Mucosa of stomach (tissue), 1 donor: ENCODE measurements at regions not wholly inside any gene's neighbourhood (a gene's known extent, or its start where the extent isn't known, plus 50 kb on each side); places are given as distances from the start of the nearest gene placed in this dataset.

Source experiments
- H3K27me3 ChIP-seq: one replicate; pipeline ENCODE4 v1.7.0; 2013; ENCODE audit warnings: mild to moderate bottlenecking, low read length; ENCODE audit not compliant: control insufficient read depth, insufficient read depth
- H3K36me3 ChIP-seq: one replicate; pipeline ENCODE4 v1.7.0; 2013; ENCODE audit warnings: low read length; ENCODE audit not compliant: control insufficient read depth, insufficient read depth
- H3K4me1 ChIP-seq: one replicate; pipeline ENCODE4 v1.7.0; 2013; ENCODE audit warnings: mild to moderate bottlenecking, low read length; ENCODE audit not compliant: control insufficient read depth, insufficient read depth
- H3K4me3 ChIP-seq: one replicate; pipeline ENCODE4 v1.7.0; 2013; ENCODE audit warnings: low read length
- H3K9ac ChIP-seq: one replicate; pipeline ENCODE4 v1.7.0; 2013; ENCODE audit warnings: mild to moderate bottlenecking, low read length, moderate library complexity
- H3K9me3 ChIP-seq: one replicate; pipeline ENCODE4 v1.7.0; 2013; ENCODE audit warnings: mild to moderate bottlenecking, low read length, moderate library complexity; ENCODE audit not compliant: control insufficient read depth
- donor health status: Pancreatic carcinoma.

GRCh38 chr6:148086386-148086785 lies 256.3 kb upstream of the SASH1 start:
- Histone ChIP-seq H3K27me3 (no peaks in the 10 kb centered on the region), H3K9me3 (peaks cover 4% of the 10 kb centered on the region), H3K9ac (no peak overlapping the region), H3K4me3 (no peak overlapping the region), H3K36me3 (no peaks in the 10 kb centered on the region), H3K4me1 (no peaks in the 10 kb centered on the region)

GRCh38 chr6:148086843-148087242 lies 255.8 kb upstream of the SASH1 start:
- peaks cover 4% of the 10 kb centered on the region for H3K9me3 ChIP-seq
- no peak overlapping the region for H3K9ac ChIP-seq
- no peaks in the 10 kb centered on the region for H3K4me1 ChIP-seq
- H3K27me3 ChIP-seq, result no peaks in the 10 kb centered on the region
- no peaks in the 10 kb centered on the region for H3K36me3 ChIP-seq
- H3K4me3 ChIP-seq, result no peak overlapping the region

GRCh38 chr6:148087659-148088058 lies 255.0 kb upstream of the SASH1 start:
- no peaks in the 10 kb centered on the region for H3K27me3 ChIP-seq
- H3K9ac ChIP-seq, result no peak overlapping the region
- no peak overlapping the region for H3K4me3 ChIP-seq
- H3K4me1 ChIP-seq, result no peaks in the 10 kb centered on the region
- peaks cover 4% of the 10 kb centered on the region for H3K9me3 ChIP-seq
- no peaks in the 10 kb centered on the region for H3K36me3 ChIP-seq

- no peak overlapping the region for H3K4me3 ChIP-seq
- no peak overlapping the region for H3K9ac ChIP-seq
- no peaks in the 10 kb centered on the region for H3K4me1 ChIP-seq
- H3K27me3 ChIP-seq, result no peaks in the 10 kb centered on the region
- H3K36me3 ChIP-seq, result no peaks in the 10 kb centered on the region
- H3K9me3 ChIP-seq, result peaks cover 4% of the 10 kb centered on the region
These were observed 252.3 kb upstream of the SASH1 start for GRCh38 chr6:148090326-148090725.

- H3K4me1 ChIP-seq, result no peaks in the 10 kb centered on the region
- H3K36me3 ChIP-seq, result no peaks in the 10 kb centered on the region
- H3K27me3 ChIP-seq, result no peaks in the 10 kb centered on the region
- H3K9ac ChIP-seq, result no peak overlapping the region
- peaks cover 4% of the 10 kb centered on the region for H3K9me3 ChIP-seq
- H3K4me3 ChIP-seq, result no peak overlapping the region
These were observed 251.2 kb upstream of the SASH1 start for GRCh38 chr6:148091394-148091793.

- H3K4me3 ChIP-seq, result no peak overlapping the region
- no peaks in the 10 kb centered on the region for H3K4me1 ChIP-seq
- no peaks in the 10 kb centered on the region for H3K27me3 ChIP-seq
- H3K36me3 ChIP-seq, result no peaks in the 10 kb centered on the region
- H3K9me3 ChIP-seq, result no peaks in the 10 kb centered on the region
- no peak overlapping the region for H3K9ac ChIP-seq
These were observed 239.2 kb upstream of the SASH1 start for GRCh38 chr6:148103436-148103835.

- Histone ChIP-seq H3K4me3 (no peak overlapping the region), H3K4me1 (no peaks in the 10 kb centered on the region), H3K9ac (no peak overlapping the region), H3K9me3 (no peaks in the 10 kb centered on the region), H3K27me3 (no peaks in the 10 kb centered on the region), H3K36me3 (no peaks in the 10 kb centered on the region)
These were observed 238.5 kb upstream of the SASH1 start for GRCh38 chr6:148104131-148104530.

- Histone ChIP-seq H3K9ac (no peak overlapping the region), H3K4me3 (no peak overlapping the region), H3K4me1 (no peaks in the 10 kb centered on the region), H3K9me3 (no peaks in the 10 kb centered on the region), H3K27me3 (no peaks in the 10 kb centered on the region), H3K36me3 (no peaks in the 10 kb centered on the region)
These were observed 236.9 kb upstream of the SASH1 start for GRCh38 chr6:148105695-148106094.

GRCh38 chr6:148107911-148108310 lies 234.7 kb upstream of the SASH1 start:
- Histone ChIP-seq H3K9me3 (no peaks in the 10 kb centered on the region), H3K36me3 (no peaks in the 10 kb centered on the region), H3K27me3 (no peaks in the 10 kb centered on the region), H3K9ac (no peak overlapping the region), H3K4me1 (no peaks in the 10 kb centered on the region), H3K4me3 (no peak overlapping the region)

GRCh38 chr6:148109732-148110131 lies 232.9 kb upstream of the SASH1 start:
- no peaks in the 10 kb centered on the region for H3K4me1 ChIP-seq
- no peaks in the 10 kb centered on the region for H3K36me3 ChIP-seq
- H3K27me3 ChIP-seq, result no peaks in the 10 kb centered on the region
- no peaks in the 10 kb centered on the region for H3K9me3 ChIP-seq
- H3K4me3 ChIP-seq, result no peak overlapping the region
- no peak overlapping the region for H3K9ac ChIP-seq

- Histone ChIP-seq H3K4me3 (no peak overlapping the region), H3K27me3 (no peaks in the 10 kb centered on the region), H3K36me3 (no peaks in the 10 kb centered on the region), H3K9me3 (no peaks in the 10 kb centered on the region), H3K4me1 (no peaks in the 10 kb centered on the region), H3K9ac (no peak overlapping the region)
These were observed 231.7 kb upstream of the SASH1 start for GRCh38 chr6:148110925-148111324.

- Histone ChIP-seq H3K4me1 (no peaks in the 10 kb centered on the region), H3K4me3 (no peak overlapping the region), H3K36me3 (no peaks in the 10 kb centered on the region), H3K9ac (no peak overlapping the region), H3K9me3 (no peaks in the 10 kb centered on the region), H3K27me3 (no peaks in the 10 kb centered on the region)
These were observed 229.8 kb upstream of the SASH1 start for GRCh38 chr6:148112851-148113319.

GRCh38 chr6:148116001-148116400 lies 226.6 kb upstream of the SASH1 start:
- H3K36me3 ChIP-seq, result no peaks in the 10 kb centered on the region
- no peaks in the 10 kb centered on the region for H3K9me3 ChIP-seq
- no peak overlapping the region for H3K9ac ChIP-seq
- H3K27me3 ChIP-seq, result no peaks in the 10 kb centered on the region
- no peaks in the 10 kb centered on the region for H3K4me1 ChIP-seq
- no peak overlapping the region for H3K4me3 ChIP-seq
